ENCODE measurements at regions not wholly inside any gene's neighbourhood (a gene's known extent, or its start where the extent isn't known, plus 50 kb on each side); places are given as distances from the start of the nearest gene placed in this dataset.

- H3K9ac ChIP-seq (ENCODE audit: low read depth, low read length), result no peak overlapping the region
- H3K36me3 ChIP-seq (ENCODE audit: control insufficient read depth, insufficient read depth, low read length), result no peaks in the 10 kb centered on the region
- TF ChIP-seq FOS (IDR thresholded peaks at IDR 0.05; ENCODE audit: low read depth, low read length), result no peak
- TF ChIP-seq ELK1 (IDR thresholded peaks at IDR 0.05; ENCODE audit: borderline replicate concordance, low read depth, low read length), result no peak
- TF ChIP-seq CEBPB (IDR thresholded peaks at IDR 0.05; ENCODE audit: low read depth, low read length), result peak; percentile 69
- H4K8ac ChIP-seq (ENCODE audit: low read depth in 2 of 2, low read length in 2 of 2), result no peak overlapping the region
- H3K4me1 ChIP-seq (ENCODE audit: control insufficient read depth, insufficient read depth, low read length), result no peaks in the 10 kb centered on the region
- H3K79me1 ChIP-seq (ENCODE audit: low read depth in 1 of 2, low read length in 2 of 2), result no peaks in the 10 kb centered on the region
- H3K18ac ChIP-seq (ENCODE audit: low read depth, low read length), result no peak overlapping the region
- no peak overlapping the region for H2AK5ac ChIP-seq (ENCODE audit: low read depth, low read length)
- no peak overlapping the region for H4K91ac ChIP-seq (ENCODE audit: insufficient read depth, low read depth, low read length)
- no peak overlapping the region for H3K14ac ChIP-seq (replicated peaks; ENCODE audit: low read depth, low read length)
- H3K27ac ChIP-seq (ENCODE audit: insufficient read depth, low read length), result no peak overlapping the region
- H2AFZ ChIP-seq (replicated peaks; ENCODE audit: low read length, poor library complexity), result no peak overlapping the region
- H3K27me3 ChIP-seq (ENCODE audit: control insufficient read depth, insufficient read depth, low read length), result 0 out of 2 replicates have a peak, but pooled peaks cover 2% of the 10 kb centered on the region
- H2AK9ac ChIP-seq (replicated peaks; ENCODE audit: low read depth, low read length, poor library complexity), result no peak overlapping the region
- no CpG with 5 or more reads among the region's 3 CpGs for WGBS, 2 experiments (ENCODE audit: extremely low coverage in 2 of 2, insufficient read length in 1 of 2)
- H2BK15ac ChIP-seq (ENCODE audit: low read depth, low read length), result no peak overlapping the region
- H3K23ac ChIP-seq (ENCODE audit: low read depth, low read length), result no peak overlapping the region
- CTCF ChIA-PET, result interaction anchor here (0.7 to 0.9 kb wide), 2 partner anchors 14 to 910 kb away, joined by 3 to 4 read pairs; no protein-coding TSS in a partner anchor
- H3K56ac ChIP-seq (ENCODE audit: extremely low read depth, insufficient read depth, low read length), result no peak overlapping the region
- dilution Hi-C loops (cut with HindIII; ENCODE audit: low sequenced_read_pairs, unreplicated experiment), result no loop called here
- H3K4me3 ChIP-seq (ENCODE audit: insufficient read depth, low read depth, low read length), result no peak overlapping the region
- no peak overlapping the region for H4K5ac ChIP-seq (ENCODE audit: low read depth, low read length)
- no peak overlapping the region for H3K4me2 ChIP-seq (ENCODE audit: low read depth, low read length)
- no peak for ATAC-seq (ENCODE audit: low read depth)
- no TSS peak for BruUV-seq (replicated peaks)
- intact Hi-C loops (cut with micrococcal nuclease), result loop anchor here (5.0 kb wide), 5 partner anchors 83 to 1097 kb away; partner anchors contain the start of gene PRDM5
- DNase-seq, result no peak
- in situ Hi-C loops (cut with MboI; ENCODE audit: low sequenced_read_pairs), result no loop called here
- H2BK5ac ChIP-seq (ENCODE audit: low read depth, low read length, poor library complexity, severe bottlenecking), result no peak overlapping the region
- no peaks in the 10 kb centered on the region for H3K9me1 ChIP-seq (ENCODE audit: insufficient read depth, low read length)
- no peaks in the 10 kb centered on the region for H4K20me1 ChIP-seq (ENCODE audit: insufficient read depth, low read length)
- no peak overlapping the region for H2BK120ac ChIP-seq (ENCODE audit: low read depth, low read length)
- no peak overlapping the region for H2BK20ac ChIP-seq (ENCODE audit: low read depth, low read length)
- H3K4ac ChIP-seq (ENCODE audit: low read depth, low read length), result no peak overlapping the region
- H3K9me3 ChIP-seq (ENCODE audit: control insufficient read depth, insufficient read depth, low read length), result no peaks in the 10 kb centered on the region
- POLR2A ChIA-PET (ENCODE audit: unreplicated experiment), result no interaction called here
These were observed 88.6 kb upstream of the MAD2L1 start for GRCh38 chr4:120155287-120155686.

Data from IMR-90 (cell line).